C4-2B (cell line): ENCODE measurements at regions not wholly inside any gene's neighbourhood (a gene's known extent, or its start where the extent isn't known, plus 50 kb on each side); places are given as distances from the start of the nearest gene placed in this dataset.

Experiments
- CTCF ChIP-seq: fragments of 450-650 bp; conservative IDR thresholded peaks from 2 replicates; pipeline ENCODE4 v1.5.1; 2017; ENCODE audit warnings: mild to moderate bottlenecking
- ZFX ChIP-seq: fragments of 450-650 bp; IDR thresholded peaks from 2 replicates; pipeline ENCODE4 v1.6.1; 2017

DNA sequence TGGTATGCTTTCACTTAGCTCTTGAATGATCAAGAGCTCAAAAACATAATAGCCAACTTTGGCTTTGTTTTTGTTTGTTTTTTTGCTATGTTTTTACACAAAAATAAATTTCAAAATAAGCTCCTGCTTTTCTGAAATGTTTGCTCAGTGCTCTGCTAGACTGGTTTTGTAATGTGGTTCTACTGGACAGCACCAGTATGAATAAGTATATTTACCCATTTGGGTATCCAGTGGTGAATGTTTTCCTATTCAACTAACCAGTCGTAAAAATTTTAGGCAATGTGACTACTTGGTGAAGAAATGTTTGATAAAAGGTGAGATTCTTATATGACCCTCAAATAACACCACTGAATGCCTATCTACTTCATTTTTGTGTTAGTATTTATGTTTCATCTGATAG lies 308.6 kb downstream of the PTPRC start:
- TF ChIP-seq CTCF, result no peak
- no peak for TF ChIP-seq ZFX
